Activated T-helper 2 cell treated with anti-CD3 and anti-CD28 coated beads, Interferon-gamma antibody, Interleukin-2, Interleukin-4, amounts not matched to agents 10 μg/mL and 5 μg/mL and 100 μg/mL, durations not matched to agents 14 hours and 24 hours and 36 hours (primary cell): ENCODE measurements at regions not wholly inside any gene's neighbourhood (a gene's known extent, or its start where the extent isn't known, plus 50 kb on each side); places are given as distances from the start of the nearest gene placed in this dataset.
"Not testable (repeated sequence)": the region's sequence is repeated elsewhere in the genome, so short reads cannot be mapped to it uniquely, and the experiment has no call there.

ENCODE experiments used
- DNase-seq: peaks from one replicate; pipeline ENCODE4 v3.0.0; 2021; ENCODE audit warnings: low spot score
- H3K27ac Mint-ChIP-seq: one replicate; pipeline ENCODE4 v1.8.0; 2021; ENCODE audit warnings: mixed read lengths
- H3K27me3 Mint-ChIP-seq: one replicate; pipeline ENCODE4 v1.8.0; 2021; ENCODE audit warnings: low read depth, mixed read lengths
- H3K36me3 Mint-ChIP-seq: one replicate; pipeline ENCODE4 v1.8.0; 2021; ENCODE audit warnings: low read depth, mixed read lengths
- H3K4me1 Mint-ChIP-seq: one replicate; pipeline ENCODE4 v1.8.0; 2021; ENCODE audit warnings: low read depth, mixed read lengths
- H3K4me3 Mint-ChIP-seq: one replicate; pipeline ENCODE4 v1.8.0; 2021; ENCODE audit warnings: low read depth, mild to moderate bottlenecking, moderate library complexity, mixed read lengths
- H3K9me3 Mint-ChIP-seq: one replicate; pipeline ENCODE4 v1.8.0; 2021; ENCODE audit warnings: mixed read lengths
- intact Hi-C: fragments of 100-400 bp; cut with micrococcal nuclease; formaldehyde crosslinking; loops from one replicate; pipeline ENCODE4 v1.15.1; 2023

GRCh38 chr21:16425376-16425775 is 695.6 kb downstream of the USP25 start:
- H3K36me3 Mint-ChIP-seq, result no peaks in the 10 kb centered on the region
- no peak for DNase-seq
- H3K27ac Mint-ChIP-seq, result no peak overlapping the region
- intact Hi-C loops, result no loop called here
- no peaks in the 10 kb centered on the region for H3K4me1 Mint-ChIP-seq
- H3K4me3 Mint-ChIP-seq, result no peak overlapping the region
- H3K27me3 Mint-ChIP-seq, result no peaks in the 10 kb centered on the region
- H3K9me3 Mint-ChIP-seq, result peaks cover 4% of the 10 kb centered on the region

DNA sequence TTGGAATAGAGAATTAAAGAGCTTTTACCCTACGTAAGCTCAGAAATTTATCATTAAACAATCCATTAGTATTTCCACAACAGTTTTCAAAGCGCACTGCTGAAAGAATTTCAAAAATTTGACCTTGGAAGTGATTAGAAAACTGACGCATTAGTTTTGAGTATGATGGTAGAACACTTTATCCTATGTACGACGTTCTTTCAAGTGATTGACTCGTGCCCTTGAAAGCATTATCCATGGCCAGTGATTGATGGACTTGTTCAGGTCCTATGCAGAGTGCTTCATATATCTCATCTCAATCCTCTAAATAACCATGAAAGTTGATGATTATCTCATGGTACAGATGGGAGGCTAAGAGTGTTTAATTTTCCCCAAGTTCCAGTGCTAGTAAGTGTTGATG is 697.2 kb downstream of the USP25 start:
- Mint-ChIP-seq H3K27me3 (no peaks in the 10 kb centered on the region), H3K4me1 (no peaks in the 10 kb centered on the region), H3K4me3 (no peak overlapping the region), H3K9me3 (peaks cover 4% of the 10 kb centered on the region), H3K27ac (no peak overlapping the region), H3K36me3 (no peaks in the 10 kb centered on the region)
- DNase-seq, result no peak
- intact Hi-C loops, result no loop called here

- intact Hi-C loops, result no loop called here
- Mint-ChIP-seq H3K4me1 (no peaks in the 10 kb centered on the region), H3K9me3 (peaks cover 4% of the 10 kb centered on the region), H3K27ac (no peak overlapping the region), H3K36me3 (no peaks in the 10 kb centered on the region), H3K4me3 (no peak overlapping the region), H3K27me3 (no peaks in the 10 kb centered on the region)
- DNase-seq, result no peak
These were observed 697.9 kb downstream of the USP25 start for GRCh38 chr21:16427587-16428087.

DNA sequence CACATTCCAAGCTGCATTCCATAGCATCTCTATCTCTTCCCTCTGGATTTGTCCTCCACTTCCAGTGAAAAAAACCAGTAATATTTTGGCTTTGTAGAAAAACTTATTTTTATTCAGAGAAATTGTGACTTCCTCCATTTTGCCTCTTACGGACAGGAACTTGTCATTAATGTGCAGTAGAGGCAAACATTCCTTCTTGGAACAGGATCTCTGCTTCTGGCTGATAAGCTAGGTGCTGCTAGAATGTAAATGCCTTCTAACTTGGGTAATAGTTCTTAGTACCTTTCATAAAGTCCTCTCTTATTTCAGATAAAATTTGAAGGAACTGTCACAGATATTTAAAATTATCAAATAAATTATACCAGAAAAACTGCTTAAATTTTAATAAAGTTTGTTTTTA is 707.8 kb downstream of the USP25 start:
- no peaks in the 10 kb centered on the region for H3K36me3 Mint-ChIP-seq

GRCh38 chr21:16438761-16439160 is 709.0 kb downstream of the USP25 start:
- Mint-ChIP-seq H3K36me3 (no peaks in the 10 kb centered on the region), H3K9me3 (peaks cover 1% of the 10 kb centered on the region), H3K4me3 (no peak overlapping the region), H3K4me1 (no peaks in the 10 kb centered on the region), H3K27ac (no peak overlapping the region), H3K27me3 (no peaks in the 10 kb centered on the region)
- DNase-seq, result no peak
- intact Hi-C loops, result no loop called here

More for the DNA sequence above, 707.8 kb downstream of the USP25 start:
- intact Hi-C loops, result no loop called here
- Mint-ChIP-seq H3K4me3 (no peak overlapping the region), H3K4me1 (no peaks in the 10 kb centered on the region), H3K27me3 (no peaks in the 10 kb centered on the region), H3K9me3 (no peaks in the 10 kb centered on the region), H3K27ac (no peak overlapping the region)
- DNase-seq, result no peak

DNA sequence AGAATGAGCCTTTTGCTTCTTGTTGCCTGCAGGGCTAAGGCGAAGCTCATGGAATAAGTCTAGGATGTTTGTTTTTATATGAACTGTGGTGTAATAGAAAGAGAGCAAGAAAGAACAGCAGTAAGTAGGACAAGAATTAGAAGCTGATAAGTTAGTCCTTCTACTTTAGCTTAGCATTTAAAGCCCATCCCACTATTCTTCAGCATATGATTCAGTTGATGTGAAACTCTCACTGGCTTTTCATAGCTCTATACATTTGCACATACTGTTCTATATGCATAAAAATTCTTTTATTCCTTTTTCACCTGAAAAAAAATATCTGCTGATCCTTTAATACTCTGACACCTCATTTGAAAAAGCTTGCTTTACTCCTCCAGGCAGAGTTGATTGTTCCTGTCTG is 712.0 kb downstream of the USP25 start:
- Mint-ChIP-seq H3K27ac (no peak overlapping the region), H3K27me3 (no peaks in the 10 kb centered on the region), H3K4me1 (no peaks in the 10 kb centered on the region), H3K36me3 (no peaks in the 10 kb centered on the region), H3K4me3 (no peak overlapping the region), H3K9me3 (peaks cover 8% of the 10 kb centered on the region)
- intact Hi-C loops, result no loop called here
- DNase-seq, result no peak

GRCh38 chr21:16454399-16454798 is 724.6 kb downstream of the USP25 start:
- intact Hi-C loops, result no loop called here
- DNase-seq, result no peak
- Mint-ChIP-seq H3K36me3 (no peaks in the 10 kb centered on the region), H3K27ac (no peak overlapping the region), H3K9me3 (no peaks in the 10 kb centered on the region), H3K4me3 (no peak overlapping the region), H3K4me1 (no peaks in the 10 kb centered on the region), H3K27me3 (no peaks in the 10 kb centered on the region)

- no peak for DNase-seq
- H3K27me3 Mint-ChIP-seq, result no peaks in the 10 kb centered on the region
- H3K4me3 Mint-ChIP-seq, result no peak overlapping the region
- H3K36me3 Mint-ChIP-seq, result no peaks in the 10 kb centered on the region
- peaks cover 4% of the 10 kb centered on the region for H3K9me3 Mint-ChIP-seq
- no peak overlapping the region for H3K27ac Mint-ChIP-seq
- intact Hi-C loops, result no loop called here
- H3K4me1 Mint-ChIP-seq, result no peaks in the 10 kb centered on the region
These were observed 725.7 kb downstream of the USP25 start for GRCh38 chr21:16455526-16455925.

DNA sequence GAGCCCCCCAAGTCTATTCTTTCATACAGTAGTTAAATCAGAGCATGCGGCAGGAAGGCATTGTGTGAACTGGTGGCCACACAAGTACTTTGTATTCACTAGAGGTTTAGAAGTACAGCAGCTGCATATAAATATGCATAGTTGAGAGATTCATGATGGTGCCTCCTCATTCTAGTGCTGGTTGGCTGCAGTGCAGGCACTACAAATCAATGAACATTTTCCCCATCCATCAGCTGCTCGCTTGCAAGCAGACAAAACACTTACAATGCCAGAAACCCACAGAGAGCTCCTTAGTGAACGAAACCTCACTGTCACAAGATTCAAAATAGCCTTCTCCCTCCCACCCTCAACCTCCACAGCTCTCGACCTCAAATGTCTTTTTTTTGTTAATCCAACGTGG is 726.2 kb downstream of the USP25 start:
- Mint-ChIP-seq H3K4me3 (no peak overlapping the region), H3K27me3 (no peaks in the 10 kb centered on the region)
- intact Hi-C loops, result no loop called here

GRCh38 chr21:16457498-16457897 is 727.7 kb downstream of the USP25 start:
- Mint-ChIP-seq H3K4me3 (no peak overlapping the region), H3K27me3 (no peaks in the 10 kb centered on the region), H3K9me3 (peaks cover 14% of the 10 kb centered on the region), H3K4me1 (no peaks in the 10 kb centered on the region), H3K36me3 (no peaks in the 10 kb centered on the region), H3K27ac (no peak overlapping the region)
- no peak for DNase-seq
- intact Hi-C loops, result no loop called here

More for the DNA sequence above, 726.2 kb downstream of the USP25 start:
- no peak overlapping the region for H3K27ac Mint-ChIP-seq
- H3K36me3 Mint-ChIP-seq, result no peaks in the 10 kb centered on the region
- DNase-seq, result no peak
- no peaks in the 10 kb centered on the region for H3K4me1 Mint-ChIP-seq
- peaks cover 4% of the 10 kb centered on the region for H3K9me3 Mint-ChIP-seq

GRCh38 chr21:16460936-16461335 is 731.2 kb downstream of the USP25 start:
- no peaks in the 10 kb centered on the region for H3K4me1 Mint-ChIP-seq
- no peaks in the 10 kb centered on the region for H3K36me3 Mint-ChIP-seq
- no peak for DNase-seq
- peaks cover 21% of the 10 kb centered on the region for H3K9me3 Mint-ChIP-seq
- intact Hi-C loops, result no loop called here
- H3K4me3 Mint-ChIP-seq, result no peak overlapping the region
- no peak overlapping the region for H3K27ac Mint-ChIP-seq
- H3K27me3 Mint-ChIP-seq, result no peaks in the 10 kb centered on the region

DNA sequence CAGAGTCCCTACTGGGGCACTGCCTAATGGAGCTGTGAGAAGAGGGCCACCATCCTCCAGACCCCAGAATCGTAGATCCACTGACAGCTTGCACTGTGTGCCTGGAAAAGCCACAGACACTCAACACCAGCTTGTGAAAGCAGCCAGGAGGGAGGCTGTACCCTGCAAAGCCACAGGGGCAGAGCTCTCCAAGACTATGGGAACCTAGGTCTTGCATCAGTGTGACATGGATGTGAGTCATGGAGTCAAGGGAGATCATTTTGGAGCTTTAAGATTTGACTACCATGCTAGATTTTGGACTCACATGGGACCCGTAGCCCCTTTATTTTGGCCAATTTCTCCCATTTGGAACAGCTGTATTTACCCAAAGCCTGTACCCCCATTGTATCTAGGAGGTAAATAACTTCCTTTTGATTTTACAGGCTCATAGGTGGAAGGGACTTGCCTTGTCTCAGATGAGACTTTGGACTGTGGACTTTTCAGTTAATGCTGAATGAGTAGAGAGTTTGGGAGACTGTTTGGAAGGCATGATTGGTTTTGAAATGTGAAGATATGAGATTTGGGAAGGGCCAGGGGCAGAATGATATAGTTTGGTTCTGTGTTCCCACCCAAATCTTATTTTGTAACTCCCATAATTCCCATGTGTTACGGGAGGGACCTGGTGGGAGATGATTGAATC is 734.6 kb downstream of the USP25 start:
- H3K9me3 Mint-ChIP-seq, result peaks cover 41% of the 10 kb centered on the region
- H3K4me1 Mint-ChIP-seq, H3K4me3 Mint-ChIP-seq, H3K27ac Mint-ChIP-seq, H3K27me3 Mint-ChIP-seq, H3K36me3 Mint-ChIP-seq, DNase-seq, intact Hi-C loops: not testable (repeated sequence)

GRCh38 chr21:16468184-16468583 is 738.4 kb downstream of the USP25 start:
- Mint-ChIP-seq H3K36me3 (no peaks in the 10 kb centered on the region), H3K4me3 (no peak overlapping the region), H3K27me3 (no peaks in the 10 kb centered on the region), H3K9me3 (peaks cover 31% of the 10 kb centered on the region), H3K27ac (no peak overlapping the region), H3K4me1 (no peaks in the 10 kb centered on the region)
- intact Hi-C loops, result no loop called here
- DNase-seq, result no peak

- DNase-seq, result no peak
- Mint-ChIP-seq H3K27ac (no peak overlapping the region), H3K36me3 (no peaks in the 10 kb centered on the region), H3K4me1 (no peaks in the 10 kb centered on the region), H3K9me3 (peaks cover 34% of the 10 kb centered on the region), H3K4me3 (no peak overlapping the region), H3K27me3 (no peaks in the 10 kb centered on the region)
- intact Hi-C loops, result no loop called here
These were observed 744.2 kb downstream of the USP25 start for GRCh38 chr21:16473988-16474387.
